CD4-positive, alpha-beta T cell treated with Interleukin-12 subunit alpha and Interleukin-12 subunit beta, for 1 hour (primary cell): ENCODE measurements at regions not wholly inside any gene's neighbourhood (a gene's known extent, or its start where the extent isn't known, plus 50 kb on each side); places are given as distances from the start of the nearest gene placed in this dataset.

ENCODE experiments used
- DNase-seq: peaks from one replicate; pipeline ENCODE4 v3.0.0-alpha.2; 2020

GRCh38 chr16:49121636-49122035, 160.0 kb downstream of the CBLN1 start:
- DNase-seq, result no peak

- no peak for DNase-seq
Measured at GRCh38 chr16:49120631-49121030, 161.0 kb downstream of the CBLN1 start.

- no peak for DNase-seq
Measured at GRCh38 chr16:49116873-49117272, 164.8 kb downstream of the CBLN1 start.

- DNase-seq, result no peak
Measured at GRCh38 chr16:49115956-49116355, 165.7 kb downstream of the CBLN1 start.

GRCh38 chr16:49112754-49113153, 168.9 kb downstream of the CBLN1 start:
- no peak for DNase-seq

GRCh38 chr16:49111351-49111750, 170.3 kb downstream of the CBLN1 start:
- no peak for DNase-seq

GRCh38 chr16:49108611-49109010, 173.0 kb downstream of the CBLN1 start:
- DNase-seq, result no peak

- DNase-seq, result no peak
Measured at GRCh38 chr16:49103298-49103697, 178.3 kb downstream of the CBLN1 start.

- DNase-seq, result no peak
Measured at GRCh38 chr16:49101997-49102396, 179.6 kb downstream of the CBLN1 start.

- no peak for DNase-seq
Measured at GRCh38 chr16:49100366-49100765, 181.3 kb downstream of the CBLN1 start.

- no peak for DNase-seq
Measured at GRCh38 chr16:49097964-49098363, 183.7 kb downstream of the CBLN1 start.

GRCh38 chr16:49096176-49096945, 185.3 kb downstream of the CBLN1 start:
- no peak for DNase-seq

- DNase-seq, result no peak
Measured at GRCh38 chr16:49095539-49095938, 186.1 kb downstream of the CBLN1 start.

- no peak for DNase-seq
Measured at GRCh38 chr16:49094471-49094870, 187.2 kb downstream of the CBLN1 start.

- DNase-seq, result no peak
Measured at GRCh38 chr16:49093939-49094338, 187.7 kb downstream of the CBLN1 start.

- DNase-seq, result no peak
Measured at GRCh38 chr16:49092704-49093103, 188.9 kb downstream of the CBLN1 start.

- no peak for DNase-seq
Measured at GRCh38 chr16:49089533-49089932, 192.1 kb downstream of the CBLN1 start.

- DNase-seq, result no peak
Measured at GRCh38 chr16:49089039-49089438, 192.6 kb downstream of the CBLN1 start.

GRCh38 chr16:49085686-49086085, 196.0 kb downstream of the CBLN1 start:
- no peak for DNase-seq

GRCh38 chr16:49084628-49085390, 196.8 kb downstream of the CBLN1 start:
- DNase-seq, result no peak

- DNase-seq, result no peak
Measured at GRCh38 chr16:49081554-49081953, 200.1 kb downstream of the CBLN1 start.

GRCh38 chr16:49081086-49081485, 200.6 kb downstream of the CBLN1 start:
- DNase-seq, result no peak

- DNase-seq, result no peak
Measured at GRCh38 chr16:49078571-49078970, 203.1 kb downstream of the CBLN1 start.

GRCh38 chr16:49078104-49078503, 203.5 kb downstream of the CBLN1 start:
- DNase-seq, result no peak
